Testis (tissue), 2 donors: ENCODE measurements at regions not wholly inside any gene's neighbourhood (a gene's known extent, or its start where the extent isn't known, plus 50 kb on each side); places are given as distances from the start of the nearest gene placed in this dataset.
"Not testable (repeated sequence)": the region's sequence is repeated elsewhere in the genome, so short reads cannot be mapped to it uniquely, and the experiment has no call there.

Experiments
- POLR2A ChIP-seq: fragments of 450-650 bp; IDR thresholded peaks from one replicate; pipeline ENCODE4 v1.6.1; 2017; ENCODE audit warnings: antibody characterized with exemption, mild to moderate bottlenecking, moderate library complexity
- TF ChIP-seq, protein P1 (sequence below), 3 experiments: fragments of 450-650 bp in 2 of 3; fragments of 200-600 bp in 1 of 3; sonication (generic) in 1 of 3; IDR thresholded peaks; one replicate each; pipeline ENCODE4 v1.5.1; 2016 to 2019; ENCODE audit warnings: antibody characterized with exemption in 3 of 3, mild to moderate bottlenecking in 2 of 3, moderate library complexity in 1 of 3

DNA sequence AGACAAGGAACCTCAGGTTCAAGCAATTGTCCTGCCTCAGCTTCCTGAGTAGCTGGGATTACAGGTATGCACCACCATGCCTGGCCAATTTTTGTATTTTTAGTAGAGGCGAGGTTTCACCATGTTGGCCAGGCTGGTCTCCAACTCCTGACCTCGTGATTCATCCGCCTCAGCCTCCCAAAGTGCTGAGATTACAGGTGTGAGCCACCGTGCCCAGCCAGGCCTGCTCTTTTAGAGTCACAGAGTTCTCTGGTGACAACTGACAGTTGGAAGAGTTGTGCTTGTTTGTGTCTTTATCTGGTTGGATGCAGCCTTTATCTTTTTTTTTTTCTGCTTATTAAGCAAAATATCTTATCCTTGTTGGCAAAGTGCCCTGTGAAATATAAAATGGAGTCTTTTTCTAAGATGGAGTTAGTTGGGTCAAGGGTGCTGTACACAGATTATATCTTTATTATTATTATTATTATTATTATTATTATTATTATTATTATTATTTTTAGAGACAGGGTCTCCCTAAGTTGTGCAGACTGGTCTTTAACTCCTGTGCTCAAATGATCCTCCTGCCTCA, 86.5 kb upstream of the ABHD2 start:
- TF ChIP-seq POLR2A: not testable (repeated sequence)
- TF ChIP-seq, protein P1, sequence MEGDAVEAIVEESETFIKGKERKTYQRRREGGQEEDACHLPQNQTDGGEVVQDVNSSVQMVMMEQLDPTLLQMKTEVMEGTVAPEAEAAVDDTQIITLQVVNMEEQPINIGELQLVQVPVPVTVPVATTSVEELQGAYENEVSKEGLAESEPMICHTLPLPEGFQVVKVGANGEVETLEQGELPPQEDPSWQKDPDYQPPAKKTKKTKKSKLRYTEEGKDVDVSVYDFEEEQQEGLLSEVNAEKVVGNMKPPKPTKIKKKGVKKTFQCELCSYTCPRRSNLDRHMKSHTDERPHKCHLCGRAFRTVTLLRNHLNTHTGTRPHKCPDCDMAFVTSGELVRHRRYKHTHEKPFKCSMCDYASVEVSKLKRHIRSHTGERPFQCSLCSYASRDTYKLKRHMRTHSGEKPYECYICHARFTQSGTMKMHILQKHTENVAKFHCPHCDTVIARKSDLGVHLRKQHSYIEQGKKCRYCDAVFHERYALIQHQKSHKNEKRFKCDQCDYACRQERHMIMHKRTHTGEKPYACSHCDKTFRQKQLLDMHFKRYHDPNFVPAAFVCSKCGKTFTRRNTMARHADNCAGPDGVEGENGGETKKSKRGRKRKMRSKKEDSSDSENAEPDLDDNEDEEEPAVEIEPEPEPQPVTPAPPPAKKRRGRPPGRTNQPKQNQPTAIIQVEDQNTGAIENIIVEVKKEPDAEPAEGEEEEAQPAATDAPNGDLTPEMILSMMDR (IDR thresholded peaks at IDR 0.05): not testable (repeated sequence)
